ENCODE measurements at regions not wholly inside any gene's neighbourhood (a gene's known extent, or its start where the extent isn't known, plus 50 kb on each side); places are given as distances from the start of the nearest gene placed in this dataset.

DNA sequence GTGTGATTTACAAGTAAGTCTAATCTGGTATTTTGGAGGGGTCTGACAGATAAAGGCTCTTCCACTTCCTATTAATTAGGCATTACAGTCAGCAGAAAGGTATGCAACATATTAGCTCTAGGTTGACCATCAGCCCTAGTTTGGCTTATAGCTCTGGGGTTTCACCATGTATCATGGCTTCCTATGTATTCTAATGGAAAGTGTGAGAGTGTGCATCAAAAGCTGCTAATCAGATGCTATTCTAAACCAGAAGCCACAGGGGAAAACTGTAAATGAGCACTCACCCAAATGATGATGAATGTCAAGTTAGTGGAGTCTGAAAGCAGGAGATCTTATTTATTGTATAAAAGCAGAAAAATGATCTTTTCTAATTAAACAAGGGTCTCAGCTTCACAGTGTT is 149.2 kb upstream of the MITF start:
- no peak for DNase-seq (ENCODE audit: low read depth)
- TF ChIP-seq, protein P1, sequence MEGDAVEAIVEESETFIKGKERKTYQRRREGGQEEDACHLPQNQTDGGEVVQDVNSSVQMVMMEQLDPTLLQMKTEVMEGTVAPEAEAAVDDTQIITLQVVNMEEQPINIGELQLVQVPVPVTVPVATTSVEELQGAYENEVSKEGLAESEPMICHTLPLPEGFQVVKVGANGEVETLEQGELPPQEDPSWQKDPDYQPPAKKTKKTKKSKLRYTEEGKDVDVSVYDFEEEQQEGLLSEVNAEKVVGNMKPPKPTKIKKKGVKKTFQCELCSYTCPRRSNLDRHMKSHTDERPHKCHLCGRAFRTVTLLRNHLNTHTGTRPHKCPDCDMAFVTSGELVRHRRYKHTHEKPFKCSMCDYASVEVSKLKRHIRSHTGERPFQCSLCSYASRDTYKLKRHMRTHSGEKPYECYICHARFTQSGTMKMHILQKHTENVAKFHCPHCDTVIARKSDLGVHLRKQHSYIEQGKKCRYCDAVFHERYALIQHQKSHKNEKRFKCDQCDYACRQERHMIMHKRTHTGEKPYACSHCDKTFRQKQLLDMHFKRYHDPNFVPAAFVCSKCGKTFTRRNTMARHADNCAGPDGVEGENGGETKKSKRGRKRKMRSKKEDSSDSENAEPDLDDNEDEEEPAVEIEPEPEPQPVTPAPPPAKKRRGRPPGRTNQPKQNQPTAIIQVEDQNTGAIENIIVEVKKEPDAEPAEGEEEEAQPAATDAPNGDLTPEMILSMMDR (IDR thresholded peaks at IDR 0.05; ENCODE audit: low read depth, low read length, missing control alignments): no peak
- H3K4me3 ChIP-seq (ENCODE audit: low read depth, low read length): no peak overlapping the region

DNA sequence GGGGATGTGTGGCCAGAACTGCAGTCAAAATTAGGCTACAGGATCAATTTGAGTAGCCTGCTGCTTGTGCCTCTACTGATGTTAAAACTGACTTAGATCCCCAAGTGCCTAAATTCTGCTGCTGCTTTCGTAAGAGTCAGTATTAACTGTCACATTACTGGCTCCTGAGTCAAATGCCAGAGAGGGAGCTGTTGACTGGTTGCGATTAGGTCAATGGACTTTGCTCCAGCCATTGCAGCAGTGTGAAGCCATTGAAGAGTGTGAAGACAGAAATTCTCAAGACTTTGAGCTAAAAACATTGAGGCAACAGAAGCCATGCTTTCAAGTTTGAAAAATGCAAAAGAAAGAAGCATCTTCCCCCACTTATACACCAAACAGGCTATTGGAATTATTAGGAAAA is 151.1 kb upstream of the MITF start:
- DNase-seq (ENCODE audit: low read depth): no peak
- no peak overlapping the region for H3K4me3 ChIP-seq (ENCODE audit: low read depth, low read length)
- TF ChIP-seq, protein P1 (IDR thresholded peaks at IDR 0.05; ENCODE audit: low read depth, low read length, missing control alignments): no peak

DNA sequence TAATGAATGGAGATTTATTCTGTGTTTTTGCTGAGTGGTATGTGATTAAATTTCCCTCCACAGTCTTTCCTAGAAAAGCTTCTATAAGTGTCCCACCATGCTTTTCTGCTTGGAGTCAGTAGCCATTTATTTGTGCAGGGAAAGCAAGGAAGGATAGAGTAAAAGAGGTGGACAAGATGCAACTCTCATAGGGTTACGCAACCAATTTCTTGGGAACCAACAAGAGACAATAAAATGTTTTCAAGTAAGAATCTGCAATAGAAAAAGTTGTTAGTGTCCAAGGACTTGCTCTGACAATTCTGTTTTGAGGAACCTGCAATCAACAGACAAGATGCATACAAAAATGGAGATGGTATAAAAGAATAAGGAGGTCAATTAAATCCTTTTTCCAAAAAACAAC is 153.8 kb upstream of the MITF start:
- no peak overlapping the region for H3K4me3 ChIP-seq (ENCODE audit: low read depth, low read length)
- TF ChIP-seq, protein P1 (IDR thresholded peaks at IDR 0.05; ENCODE audit: low read depth, low read length, missing control alignments): no peak
- DNase-seq (ENCODE audit: low read depth): no peak

DNA sequence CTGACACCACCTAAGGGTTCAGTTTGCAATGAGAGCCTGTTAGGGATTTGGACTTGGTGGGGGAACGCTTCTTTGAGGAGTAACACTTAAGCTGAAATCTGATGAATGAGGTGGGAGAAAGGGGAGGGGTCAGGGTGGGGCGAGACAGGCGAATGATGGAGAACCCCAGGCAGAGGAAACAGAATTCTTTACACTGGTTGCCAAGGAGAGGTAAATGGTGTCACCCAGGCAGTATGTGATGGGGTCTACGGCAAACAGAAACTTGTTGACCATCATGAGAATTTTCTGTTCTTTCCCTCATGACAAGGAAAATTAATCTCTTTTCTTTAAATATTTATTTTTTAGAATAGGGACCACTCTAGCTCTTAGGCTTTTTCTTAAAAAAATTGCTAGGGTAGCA is 157.2 kb upstream of the MITF start:
- no peak overlapping the region for H3K4me3 ChIP-seq (ENCODE audit: low read depth, low read length)
- TF ChIP-seq, protein P1 (IDR thresholded peaks at IDR 0.05; ENCODE audit: low read depth, low read length, missing control alignments): no peak
- no peak for DNase-seq (ENCODE audit: low read depth)

DNA sequence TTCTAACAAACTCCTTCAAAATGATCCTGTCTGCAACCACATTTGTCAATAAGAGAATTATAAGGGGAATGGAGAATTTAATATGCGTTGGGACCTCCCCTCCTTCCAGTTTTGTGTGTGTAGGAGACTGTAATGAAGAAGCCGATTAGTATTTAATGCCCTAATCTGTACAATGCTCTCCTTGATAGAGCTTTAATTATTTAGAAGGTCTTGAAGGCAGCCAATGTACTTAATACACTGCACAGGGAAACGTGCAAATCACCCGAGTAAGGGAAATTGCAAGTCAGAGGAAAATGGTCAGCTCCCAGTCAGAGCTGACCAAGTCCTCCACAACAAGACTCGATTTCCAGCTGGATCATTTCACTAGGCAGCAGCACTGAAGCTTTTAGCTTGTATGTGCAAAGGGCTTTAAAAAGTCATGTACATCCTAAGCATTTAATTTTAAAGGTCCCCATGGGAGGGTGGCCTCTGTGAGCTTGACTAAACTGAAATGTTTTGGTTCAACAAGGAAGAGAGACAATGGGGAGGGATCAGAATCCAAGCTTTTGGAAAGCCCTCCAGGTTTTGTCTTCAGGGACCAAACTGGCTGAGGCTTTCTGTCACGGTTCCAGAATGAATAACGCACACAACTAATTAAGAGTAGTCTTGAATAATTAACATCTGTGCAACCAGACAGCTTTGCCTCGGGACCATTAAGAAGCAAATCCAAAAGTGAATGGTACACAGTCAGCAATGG is 159.8 kb upstream of the MITF start:
- H3K4me3 ChIP-seq (ENCODE audit: low read depth, low read length): no peak overlapping the region
- no peak for DNase-seq (ENCODE audit: low read depth)
- TF ChIP-seq, protein P1 (IDR thresholded peaks at IDR 0.05; ENCODE audit: low read depth, low read length, missing control alignments): no peak

DNA sequence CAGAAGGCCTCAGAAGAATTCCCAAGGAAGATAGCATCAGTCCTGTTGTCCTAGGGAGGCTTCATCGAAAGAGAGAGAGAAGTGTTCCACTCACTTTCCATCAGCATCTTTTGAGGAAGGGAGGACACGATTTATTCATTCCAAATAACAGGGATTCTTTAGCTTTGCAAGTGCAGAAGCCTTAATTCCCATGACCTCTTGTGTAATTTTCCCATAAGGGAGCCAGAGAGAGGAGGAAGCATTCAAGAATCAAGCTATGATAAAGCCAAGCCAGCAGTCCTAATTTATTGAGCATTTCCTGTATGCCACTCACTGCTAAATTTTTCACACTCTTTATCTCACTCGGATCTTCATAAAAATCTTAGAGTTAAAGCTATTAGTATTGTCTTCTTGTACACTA is 169.7 kb upstream of the MITF start:
- TF ChIP-seq, protein P1 (IDR thresholded peaks at IDR 0.05; ENCODE audit: low read depth, low read length, missing control alignments): no peak
- DNase-seq (ENCODE audit: low read depth): no peak
- no peak overlapping the region for H3K4me3 ChIP-seq (ENCODE audit: low read depth, low read length)

DNA sequence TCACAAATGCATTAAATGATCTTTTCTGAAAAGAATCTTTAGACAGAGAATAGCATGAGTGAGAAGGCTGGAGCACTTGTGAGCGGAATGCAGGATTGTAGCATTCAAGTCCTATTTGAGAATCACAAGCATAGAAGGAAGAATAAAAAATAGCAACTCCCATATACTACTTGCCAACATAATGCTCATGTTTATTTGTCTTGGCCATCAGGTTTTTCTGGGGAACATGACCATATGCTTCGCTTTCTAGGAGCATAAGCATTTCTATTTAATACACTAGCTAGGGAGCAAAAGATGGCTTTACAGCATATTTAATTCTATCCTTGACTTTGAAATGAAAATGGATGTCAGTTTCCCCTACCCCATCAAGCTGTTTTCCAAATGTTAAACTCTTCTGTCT is 170.3 kb upstream of the MITF start:
- H3K4me3 ChIP-seq (ENCODE audit: low read depth, low read length): no peak overlapping the region
- TF ChIP-seq, protein P1 (IDR thresholded peaks at IDR 0.05; ENCODE audit: low read depth, low read length, missing control alignments): no peak
- DNase-seq (ENCODE audit: low read depth): no peak

All from GM12864 (cell line).